ENCODE measurements at regions not wholly inside any gene's neighbourhood (a gene's known extent, or its start where the extent isn't known, plus 50 kb on each side); places are given as distances from the start of the nearest gene placed in this dataset.

DNA sequence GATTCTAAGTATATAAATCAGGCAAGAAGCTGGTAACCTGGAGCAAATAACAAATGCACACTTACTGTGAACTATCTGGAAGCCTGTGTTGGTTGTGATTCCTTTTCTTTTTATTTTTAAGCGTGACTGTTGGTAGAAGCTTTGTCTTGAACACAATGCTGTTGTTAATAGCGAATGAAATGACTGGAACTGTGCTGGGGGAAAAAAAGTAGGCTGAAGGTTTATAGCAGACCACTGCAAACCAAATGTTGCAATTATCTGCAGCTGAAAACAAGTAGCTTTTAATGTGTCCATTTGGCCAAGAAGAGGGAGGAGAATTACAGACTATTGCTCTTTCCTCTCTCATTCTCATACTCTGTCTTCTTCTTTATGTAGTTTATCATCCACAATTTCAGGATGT is 184.5 kb upstream of the DNAJC19 start:
- no peak for DNase-seq (ENCODE audit: low read depth in 4 of 4, low spot score in 3 of 4)

DNA sequence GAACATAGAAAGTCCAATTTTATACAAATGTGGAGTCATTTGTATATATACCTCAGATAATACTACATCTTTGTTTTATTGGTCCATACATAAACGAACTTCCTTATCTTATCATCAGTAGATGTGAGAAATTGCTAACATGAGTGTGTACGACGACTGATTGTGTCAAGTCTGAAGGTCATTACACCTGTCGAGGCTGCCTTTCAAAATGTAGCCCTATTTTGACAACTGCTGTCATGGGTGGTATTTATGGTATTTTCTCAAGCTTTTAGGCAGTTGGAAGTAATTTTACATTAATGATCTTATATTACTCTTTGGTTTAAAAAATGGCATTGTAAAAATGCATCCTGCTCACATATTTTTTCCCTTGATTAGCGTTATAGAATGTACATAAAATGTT is 183.7 kb upstream of the DNAJC19 start:
- DNase-seq (ENCODE audit: low read depth in 4 of 4, low spot score in 3 of 4): no peak

DNA sequence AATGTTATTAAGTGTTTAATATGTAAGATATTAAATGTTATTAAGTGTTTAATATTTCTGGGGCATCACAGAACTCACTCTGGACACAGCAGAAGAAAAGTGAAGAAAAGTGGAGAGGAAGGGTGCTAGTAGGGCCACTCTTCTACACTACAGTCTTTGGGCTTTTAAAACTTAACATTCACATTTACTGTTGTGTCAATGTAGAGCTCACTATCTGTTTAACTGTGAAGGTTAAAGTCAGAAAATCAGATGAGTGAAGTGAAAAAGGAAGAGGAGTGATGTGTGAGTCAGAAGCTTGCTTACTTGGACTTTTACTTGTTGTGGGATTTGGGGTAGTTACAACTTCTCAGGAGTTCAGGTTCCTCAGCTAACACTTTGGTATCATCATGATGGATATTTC is 145.3 kb upstream of the DNAJC19 start:
- no peak for DNase-seq (ENCODE audit: low read depth in 4 of 4, low spot score in 3 of 4)

DNA sequence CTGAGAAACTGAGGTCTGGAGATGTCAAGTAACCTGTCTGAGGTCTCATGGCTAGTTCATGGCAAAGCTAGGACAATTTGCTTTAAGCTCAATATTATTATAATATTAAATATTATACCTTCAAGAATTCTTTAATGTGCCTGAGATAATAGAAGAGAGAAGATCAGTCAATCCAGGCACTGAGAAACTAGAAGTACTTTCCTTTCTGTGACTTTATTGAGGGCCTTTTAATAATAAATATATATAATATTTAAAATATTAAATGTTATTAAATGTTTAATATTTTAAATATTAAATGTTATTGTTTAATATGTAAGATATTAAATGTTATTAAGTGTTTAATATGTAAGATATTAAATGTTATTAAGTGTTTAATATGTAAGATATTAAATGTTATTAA is 144.3 kb upstream of the DNAJC19 start:
- DNase-seq (ENCODE audit: low read depth in 4 of 4, low spot score in 3 of 4): no peak

DNA sequence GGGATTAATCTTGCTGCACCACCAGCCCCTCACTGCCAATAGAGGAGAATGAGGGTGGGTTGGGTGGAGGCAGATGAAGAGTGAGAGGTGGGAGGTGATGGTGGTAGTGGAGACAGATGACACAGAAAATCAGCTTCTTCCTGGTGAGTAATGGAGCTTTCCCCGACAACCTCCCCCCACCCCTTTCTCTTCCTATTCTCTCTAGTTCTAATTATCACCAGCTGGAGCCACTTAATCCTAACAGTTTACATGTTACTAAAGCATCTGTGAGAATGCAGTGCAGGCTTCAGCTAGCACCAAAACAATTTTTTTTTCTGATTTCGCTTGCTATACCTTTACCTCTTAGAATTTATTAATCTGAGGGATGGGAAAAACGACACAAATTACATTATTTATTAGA is 116.1 kb upstream of the DNAJC19 start:
- DNase-seq (ENCODE audit: low read depth in 4 of 4, low spot score in 3 of 4): no peak

DNA sequence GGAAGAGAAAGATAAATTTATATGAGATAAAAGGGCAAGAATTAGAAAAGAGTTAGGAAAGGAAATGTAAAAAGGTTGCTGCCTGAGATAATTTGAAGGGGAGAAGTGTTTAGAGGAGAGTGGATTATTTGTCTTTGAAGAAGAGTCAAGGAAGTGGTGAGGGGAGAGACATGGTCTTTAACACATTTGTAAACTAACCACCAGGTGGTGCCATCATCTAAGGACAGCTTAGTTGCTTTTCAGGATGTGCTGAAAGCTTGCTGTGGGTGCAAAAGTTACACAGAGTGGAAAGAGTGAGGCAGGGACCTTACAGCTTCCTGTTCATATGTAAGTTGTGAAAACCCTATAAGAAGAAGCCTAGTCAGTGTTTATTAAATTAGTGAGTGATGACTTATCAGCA is 114.1 kb upstream of the DNAJC19 start:
- no peak for DNase-seq (ENCODE audit: low read depth in 4 of 4, low spot score in 3 of 4)

DNA sequence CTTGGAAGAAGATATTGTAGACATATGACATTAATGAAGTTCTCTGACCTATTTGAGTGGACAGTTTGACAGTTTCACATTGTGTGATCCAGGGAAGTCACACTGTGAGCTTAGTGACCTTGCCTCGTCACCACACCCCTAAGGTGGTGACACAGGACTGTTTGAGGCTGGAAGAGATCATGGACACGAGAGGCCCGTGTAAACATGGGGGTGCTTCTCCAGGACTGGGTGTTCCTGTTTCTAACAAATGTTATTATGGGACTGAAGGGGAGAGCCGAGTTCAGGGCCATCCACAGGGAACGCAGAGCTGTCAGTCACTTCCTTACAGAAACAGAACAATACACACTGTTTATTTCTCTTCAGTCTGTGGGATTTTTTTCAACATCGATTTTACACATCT is 96.5 kb upstream of the DNAJC19 start:
- DNase-seq (ENCODE audit: low read depth in 4 of 4, low spot score in 3 of 4): no peak

DNA sequence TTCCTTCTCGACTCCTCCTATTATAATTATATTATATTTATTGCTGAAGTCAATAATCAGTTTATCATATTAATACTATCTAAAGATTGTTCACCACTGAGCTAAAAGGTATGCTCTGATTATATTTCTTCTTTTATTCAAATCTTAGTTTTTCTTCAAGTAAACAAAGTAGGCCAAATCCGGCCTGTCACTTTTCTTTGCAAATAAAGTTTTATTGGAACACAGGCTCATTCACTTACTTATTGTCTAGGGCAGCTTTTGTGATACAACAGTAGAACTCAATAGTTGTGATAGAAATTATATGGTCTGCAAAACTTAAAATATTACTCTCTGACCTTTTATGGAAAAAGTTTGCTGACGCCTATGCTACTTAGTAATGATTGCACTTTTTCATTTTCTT is 92.4 kb upstream of the DNAJC19 start:
- DNase-seq (ENCODE audit: low read depth in 4 of 4, low spot score in 3 of 4): no peak

DNA sequence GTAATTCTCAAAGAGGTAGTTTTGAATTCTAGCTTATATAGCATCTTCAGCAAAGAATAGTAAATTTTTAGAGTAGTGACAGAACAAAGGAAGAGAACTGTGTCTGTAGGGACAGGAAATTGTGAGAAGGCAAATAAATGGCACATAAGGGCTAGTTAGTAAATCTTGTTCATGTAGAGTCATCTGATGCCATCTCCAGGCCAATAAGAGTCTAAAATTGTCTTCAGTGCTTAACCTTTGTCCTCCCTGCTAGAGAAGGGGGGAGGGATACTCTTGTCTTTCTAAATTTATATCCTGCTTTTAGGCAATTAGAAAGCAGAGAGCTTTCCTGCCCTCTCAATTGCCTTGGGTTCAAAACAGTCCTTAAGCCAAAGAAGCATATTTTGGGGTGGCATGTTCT is 87.0 kb upstream of the DNAJC19 start:
- DNase-seq (ENCODE audit: low read depth in 4 of 4, low spot score in 3 of 4): no peak

DNA sequence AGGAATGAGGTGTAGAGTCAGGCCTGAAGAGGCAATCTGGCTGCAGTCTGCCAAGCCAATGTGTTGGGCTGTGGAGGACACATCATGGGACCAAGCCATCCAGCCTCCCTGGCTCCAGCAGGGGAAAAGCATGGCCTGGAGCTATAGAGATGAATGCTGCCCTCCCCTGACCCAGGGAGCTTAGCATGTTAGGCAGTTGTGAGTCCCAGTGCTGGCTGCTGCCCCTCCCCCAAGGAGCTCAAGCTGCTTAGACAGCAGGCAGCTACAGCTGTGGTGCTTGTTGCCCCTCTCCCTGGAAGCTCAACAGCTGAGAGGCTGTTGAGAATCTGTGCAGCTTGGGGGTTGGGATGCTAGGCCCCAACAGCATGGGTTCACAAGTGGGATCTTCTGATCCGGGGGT is 85.6 kb upstream of the DNAJC19 start:
- DNase-seq (ENCODE audit: low read depth in 4 of 4, low spot score in 3 of 4): no peak

DNA sequence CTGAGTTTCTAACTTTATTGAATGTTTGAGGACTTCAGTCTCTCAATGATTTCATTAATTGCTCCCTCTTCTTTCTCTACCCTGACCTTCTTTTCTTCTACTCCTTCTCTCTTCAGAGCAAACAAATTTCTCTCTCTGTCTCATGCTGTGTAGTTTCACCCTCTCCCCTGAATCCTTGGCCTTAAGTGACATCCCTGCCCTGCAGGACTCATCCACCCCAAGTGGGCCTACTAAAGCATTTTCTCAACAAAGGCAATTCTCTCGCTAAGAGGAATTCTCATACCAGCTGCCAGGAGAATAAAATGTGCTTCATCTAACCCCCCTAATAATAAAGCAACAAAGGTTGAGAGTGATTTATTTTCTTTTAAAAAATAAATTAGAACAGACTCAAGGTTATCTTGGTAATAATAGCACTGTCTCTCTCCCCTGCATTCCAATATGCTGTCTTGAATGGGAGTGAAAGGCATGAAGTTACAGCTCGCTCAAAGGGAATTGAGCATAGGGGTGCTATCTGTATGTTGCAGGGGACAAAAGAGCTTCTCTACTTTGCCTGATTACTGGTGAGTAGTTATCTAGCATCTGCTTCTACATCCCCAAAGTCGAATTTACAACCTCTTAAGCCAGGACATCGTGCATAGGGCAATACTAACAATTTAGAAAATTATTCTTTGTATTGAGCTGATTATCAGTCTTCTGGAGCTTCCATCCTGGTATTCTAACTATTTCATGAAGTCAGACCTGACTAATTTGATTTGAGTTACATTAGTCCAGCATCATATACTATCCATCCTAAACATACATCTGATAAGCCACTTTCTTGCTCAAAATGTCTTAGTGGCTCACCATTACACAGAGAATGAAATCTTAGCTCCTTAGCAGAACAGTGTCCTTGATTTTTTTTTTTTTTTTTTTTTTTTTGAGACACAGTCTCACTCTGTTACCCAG is 76.9 kb upstream of the DNAJC19 start:
- DNase-seq (ENCODE audit: low read depth in 4 of 4, low spot score in 3 of 4): no peak

DNA sequence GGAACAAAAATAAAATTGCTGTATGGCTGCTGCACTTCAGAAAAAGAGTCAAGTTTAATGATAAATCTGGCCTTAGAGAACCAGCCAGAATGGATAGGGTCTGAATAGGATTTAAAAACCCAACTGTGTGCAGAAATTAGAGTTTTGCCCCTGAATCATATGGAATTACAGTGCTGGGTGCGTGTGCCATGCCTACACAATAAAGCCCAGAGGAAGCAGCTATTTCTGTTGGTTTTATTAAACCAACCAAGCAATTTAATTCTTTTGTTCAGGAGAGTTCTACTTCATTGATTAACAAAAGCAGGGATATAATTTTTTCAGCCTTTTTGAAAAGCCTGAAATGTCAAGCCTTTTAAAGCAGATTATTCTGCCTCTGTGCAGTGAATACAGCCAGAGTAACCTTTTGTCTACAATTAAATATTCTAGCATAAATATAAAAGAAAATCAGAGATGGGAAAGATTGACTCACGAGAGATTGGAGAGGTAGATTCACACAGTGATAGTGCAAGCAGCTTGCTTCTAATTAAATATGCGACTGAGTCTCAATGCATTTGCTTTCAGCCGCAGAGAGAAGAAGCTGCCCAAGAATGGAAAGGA is 66.7 kb upstream of the DNAJC19 start:
- no peak for DNase-seq (ENCODE audit: low read depth in 4 of 4, low spot score in 3 of 4)

DNA sequence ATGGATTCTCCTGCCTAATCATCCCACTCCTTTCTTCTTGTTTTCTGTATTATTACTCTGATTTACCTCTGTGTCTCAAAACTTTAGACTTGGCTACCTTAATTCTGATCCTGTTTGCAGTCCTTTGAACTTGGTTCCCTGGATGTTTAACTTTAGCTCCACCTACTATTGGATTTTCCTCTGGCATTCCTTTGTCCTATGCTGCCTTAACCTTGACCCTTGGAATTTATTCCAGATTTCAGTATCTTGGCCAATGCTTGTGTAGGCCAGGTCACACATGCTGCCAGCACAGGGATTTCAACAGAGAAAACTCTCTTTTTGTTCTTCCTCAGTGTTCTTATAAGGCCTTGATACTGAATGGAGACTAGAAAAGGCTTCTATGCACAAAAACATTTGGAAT is 65.0 kb upstream of the DNAJC19 start:
- DNase-seq (ENCODE audit: low read depth in 4 of 4, low spot score in 3 of 4): no peak

DNA sequence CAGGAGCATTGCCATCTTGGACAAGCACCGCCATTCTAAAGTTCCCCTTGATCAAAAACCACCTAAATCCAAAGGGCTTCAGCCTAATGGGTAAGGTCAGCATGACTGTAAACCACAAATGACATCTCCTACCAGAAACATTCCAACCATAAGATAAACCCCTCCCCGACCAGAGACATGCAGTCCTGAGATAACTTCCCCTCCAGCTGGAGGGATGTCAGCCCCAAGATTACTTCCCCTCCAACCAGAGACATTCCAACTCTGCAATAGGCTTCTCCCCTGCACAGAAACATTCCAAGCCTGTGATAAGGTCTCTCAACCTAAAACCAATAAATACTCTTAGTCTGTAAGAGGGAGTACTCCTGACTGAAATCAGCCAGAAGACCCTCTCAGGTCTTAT is 62.7 kb upstream of the DNAJC19 start:
- no peak for DNase-seq (ENCODE audit: low read depth in 4 of 4, low spot score in 3 of 4)

DNA sequence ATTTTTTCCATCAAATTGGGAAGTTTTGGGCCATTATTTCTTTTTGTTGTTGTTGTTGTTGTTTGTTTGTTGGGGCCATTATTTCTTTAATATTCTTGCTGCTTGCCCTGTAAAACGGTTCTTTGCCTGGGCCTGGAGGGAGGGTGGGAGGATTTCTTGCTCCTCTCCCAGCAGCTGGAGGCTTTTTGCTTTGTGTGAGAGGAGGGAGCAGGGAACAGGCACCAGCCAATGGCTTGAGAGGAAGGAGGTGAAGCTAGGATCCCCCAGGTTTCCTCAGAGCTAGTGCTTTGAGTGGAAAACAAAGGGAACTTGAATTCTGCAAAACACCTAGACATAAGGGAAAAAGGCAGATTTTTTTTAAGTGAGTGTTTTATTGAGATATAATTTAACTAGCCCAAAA is 61.2 kb upstream of the DNAJC19 start:
- DNase-seq (ENCODE audit: low read depth in 4 of 4, low spot score in 3 of 4): no peak

DNA sequence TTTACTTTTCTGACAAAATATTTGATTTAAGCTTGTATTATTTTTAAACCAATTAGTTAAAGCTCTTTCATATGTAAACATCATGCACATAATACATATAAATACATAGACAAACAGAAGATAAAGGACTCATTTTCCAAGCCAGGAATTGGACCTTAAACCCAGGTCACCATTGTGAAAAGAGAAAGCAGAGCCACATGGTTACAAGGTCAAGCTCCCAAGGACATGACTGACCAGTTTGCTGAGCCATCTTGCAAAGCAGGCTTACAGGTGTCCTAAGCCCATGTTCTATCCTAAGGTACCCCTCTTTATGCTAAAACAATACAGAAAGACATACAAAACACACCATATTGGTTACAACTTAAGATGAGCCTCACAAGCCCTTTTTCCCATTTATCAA is 50.5 kb upstream of the DNAJC19 start:
- DNase-seq (ENCODE audit: low read depth in 4 of 4, low spot score in 3 of 4): no peak
